ENCODE measurements at regions not wholly inside any gene's neighbourhood (a gene's known extent, or its start where the extent isn't known, plus 50 kb on each side); places are given as distances from the start of the nearest gene placed in this dataset.

- no peaks in the 10 kb centered on the region for H3K9me2 ChIP-seq
- TF ChIP-seq JUND (IDR thresholded peaks at IDR 0.05) (no peak), SIN3A (IDR thresholded peaks at IDR 0.05; ENCODE audit: borderline replicate concordance, low read depth, low read length) (no peak), RFX5 (IDR thresholded peaks at IDR 0.05; ENCODE audit: low read length) (no peak), PBX3 (IDR thresholded peaks at IDR 0.05) (no peak), REST (IDR thresholded peaks at IDR 0.05; ENCODE audit: low read depth, low read length) (no peak), MAX (IDR thresholded peaks at IDR 0.05; ENCODE audit: low read depth) (no peak), YY1 (IDR thresholded peaks at IDR 0.05; ENCODE audit: low read depth) (no peak)
- H3K4me2 ChIP-seq = no peak overlapping the region
- H3K4me3 ChIP-seq (ENCODE audit: low read depth in 2 of 2, low read length in 1 of 2) = no peak overlapping the region
- H3K27ac ChIP-seq (ENCODE audit: low read depth in 2 of 2, low read length in 1 of 2) = no peak overlapping the region
- no peaks in the 10 kb centered on the region for H3K9me3 ChIP-seq
- ChIA-PET CTCF (no interaction called here), POLR2A (no interaction called here)
- H3K9ac ChIP-seq = no peak overlapping the region
- H4K20me1 ChIP-seq (ENCODE audit: insufficient read depth) = no peaks in the 10 kb centered on the region
- H3K27me3 ChIP-seq (ENCODE audit: insufficient read depth) = peaks cover 6% of the 10 kb centered on the region; the same call in 1 of the 2 replicates
- H3K36me3 ChIP-seq (replicated peaks in 1 of 2; ENCODE audit: control insufficient read depth in 1 of 2, insufficient read depth in 2 of 2, low read length in 1 of 2) = no peaks in the 10 kb centered on the region
- DNase-seq = no peak
- 22% methylated on average over 4 of the region's 4 CpGs for WGBS (ENCODE audit: low lambda C conversion rate)
- H3F3A ChIP-seq (replicated peaks; ENCODE audit: insufficient read depth) = no peaks in the 10 kb centered on the region
- no peak overlapping the region for H2AFZ ChIP-seq (ENCODE audit: low read depth)
- H3K4me1 ChIP-seq (ENCODE audit: control insufficient read depth in 1 of 2, insufficient read depth in 2 of 2, low read depth in 1 of 2, low read length in 1 of 2) = no peaks in the 10 kb centered on the region
- no peaks in the 10 kb centered on the region for H3K79me2 ChIP-seq (ENCODE audit: insufficient read depth)
Measured at GRCh38 chr6:5930143-5930770, 76.5 kb downstream of the NRN1 start.

GRCh38 chr6:5923840-5924239 lies 82.9 kb downstream of the NRN1 start:
- ChIA-PET POLR2A (no interaction called here), CTCF (interaction anchor here (1.1 kb wide), 1 partner anchor 14 kb away, joined by 3 read pairs; no protein-coding TSS in a partner anchor)
- Histone ChIP-seq H3K27me3 (ENCODE audit: insufficient read depth) (no peaks in the 10 kb centered on the region), H3K4me2 (no peak overlapping the region), H4K20me1 (ENCODE audit: insufficient read depth) (no peaks in the 10 kb centered on the region), H3K9me3 (no peaks in the 10 kb centered on the region), H3K9ac (no peak overlapping the region), H3K9me2 (no peaks in the 10 kb centered on the region), H3K36me3 (replicated peaks in 1 of 2; ENCODE audit: control insufficient read depth in 1 of 2, insufficient read depth in 2 of 2, low read length in 1 of 2) (no peaks in the 10 kb centered on the region), H3F3A (replicated peaks; ENCODE audit: insufficient read depth) (no peaks in the 10 kb centered on the region), H3K79me2 (ENCODE audit: insufficient read depth) (no peaks in the 10 kb centered on the region), H2AFZ (ENCODE audit: low read depth) (no peak overlapping the region), H3K4me1 (ENCODE audit: control insufficient read depth in 1 of 2, insufficient read depth in 2 of 2, low read depth in 1 of 2, low read length in 1 of 2) (no peaks in the 10 kb centered on the region), H3K27ac (ENCODE audit: low read depth in 2 of 2, low read length in 1 of 2) (no peak overlapping the region), H3K4me3 (ENCODE audit: low read depth in 2 of 2, low read length in 1 of 2) (no peak overlapping the region)
- DNase-seq = no peak
- TF ChIP-seq FOXJ3 (CRISPR knock-in tag; IDR thresholded peaks at IDR 0.05) (no peak), RFX5 (IDR thresholded peaks at IDR 0.05; ENCODE audit: low read length) (no peak), MAX (IDR thresholded peaks at IDR 0.05; ENCODE audit: low read depth) (no peak), SMC3 (IDR thresholded peaks at IDR 0.05; ENCODE audit: low read depth, low read length) (no peak), CTCF (IDR thresholded peaks at IDR 0.05) (no peak), POLR2AphosphoS5 (IDR thresholded peaks at IDR 0.05; ENCODE audit: low read depth, low read length) (no peak), EP300 (IDR thresholded peaks at IDR 0.05; ENCODE audit: borderline replicate concordance in 1 of 2, low read depth in 1 of 2, low read length in 1 of 2) (no peak), NFIC (IDR thresholded peaks at IDR 0.05; ENCODE audit: borderline replicate concordance) (no peak), GABPA (IDR thresholded peaks at IDR 0.05; ENCODE audit: low read depth) (no peak), ZBTB33 (IDR thresholded peaks at IDR 0.05; ENCODE audit: borderline replicate concordance, low read depth) (no peak), TEAD4 (IDR thresholded peaks at IDR 0.05; ENCODE audit: borderline replicate concordance, insufficient read depth) (no peak)
- WGBS (ENCODE audit: low lambda C conversion rate) = 61% methylated on average over 4 of the region's 4 CpGs

Measured in SK-N-SH (cell line).